ENCODE measurements at regions not wholly inside any gene's neighbourhood (a gene's known extent, or its start where the extent isn't known, plus 50 kb on each side); places are given as distances from the start of the nearest gene placed in this dataset.
"Not testable (repeated sequence)": the region's sequence is repeated elsewhere in the genome, so short reads cannot be mapped to it uniquely, and the experiment has no call there.

GRCh38 chr3:137896842-137897241, 113.1 kb upstream of the CLDN18 start:
- H3K9me3 ChIP-seq (ENCODE audit: control insufficient read depth, insufficient read depth, low read depth, low read length); H3K4me3 ChIP-seq (ENCODE audit: low read depth, low read length); H3K27ac ChIP-seq (ENCODE audit: low read depth, low read length); H3K4me1 ChIP-seq (ENCODE audit: control insufficient read depth, insufficient read depth, low read length); H3K27me3 ChIP-seq (ENCODE audit: control insufficient read depth, insufficient read depth, low read length); H3K36me3 ChIP-seq (ENCODE audit: control insufficient read depth, insufficient read depth, low read length); H3K9ac ChIP-seq (ENCODE audit: low read length): not testable (repeated sequence)

GRCh38 chr3:137906985-137907649, 102.8 kb upstream of the CLDN18 start:
- Histone ChIP-seq H3K9ac (ENCODE audit: low read length) (no peak overlapping the region), H3K36me3 (ENCODE audit: control insufficient read depth, insufficient read depth, low read length) (no peaks in the 10 kb centered on the region), H3K27ac (ENCODE audit: low read depth, low read length) (no peak overlapping the region), H3K27me3 (ENCODE audit: control insufficient read depth, insufficient read depth, low read length) (no peaks in the 10 kb centered on the region), H3K9me3 (ENCODE audit: control insufficient read depth, insufficient read depth, low read depth, low read length) (peaks cover 3% of the 10 kb centered on the region; the same call in 1 of the 2 replicates), H3K4me1 (ENCODE audit: control insufficient read depth, insufficient read depth, low read length) (no peaks in the 10 kb centered on the region), H3K4me3 (ENCODE audit: low read depth, low read length) (no peak overlapping the region)

- Histone ChIP-seq H3K9me3 (ENCODE audit: control insufficient read depth, insufficient read depth, low read depth, low read length) (no peaks in the 10 kb centered on the region), H3K27ac (ENCODE audit: low read depth, low read length) (no peak overlapping the region), H3K4me1 (ENCODE audit: control insufficient read depth, insufficient read depth, low read length) (no peaks in the 10 kb centered on the region), H3K27me3 (ENCODE audit: control insufficient read depth, insufficient read depth, low read length) (no peaks in the 10 kb centered on the region), H3K9ac (ENCODE audit: low read length) (no peak overlapping the region), H3K36me3 (ENCODE audit: control insufficient read depth, insufficient read depth, low read length) (no peaks in the 10 kb centered on the region), H3K4me3 (ENCODE audit: low read depth, low read length) (no peak overlapping the region)
Observed at GRCh38 chr3:137924628-137925027, 85.3 kb upstream of the CLDN18 start.

- Histone ChIP-seq H3K4me3 (ENCODE audit: low read depth, low read length) (no peak overlapping the region), H3K27me3 (ENCODE audit: control insufficient read depth, insufficient read depth, low read length) (no peaks in the 10 kb centered on the region), H3K36me3 (ENCODE audit: control insufficient read depth, insufficient read depth, low read length) (no peaks in the 10 kb centered on the region), H3K4me1 (ENCODE audit: control insufficient read depth, insufficient read depth, low read length) (no peaks in the 10 kb centered on the region), H3K27ac (ENCODE audit: low read depth, low read length) (no peak overlapping the region), H3K9ac (ENCODE audit: low read length) (no peak overlapping the region), H3K9me3 (ENCODE audit: control insufficient read depth, insufficient read depth, low read depth, low read length) (no peaks in the 10 kb centered on the region)
Observed at GRCh38 chr3:137925080-137925479, 84.9 kb upstream of the CLDN18 start.

- H3K27me3 ChIP-seq (ENCODE audit: control insufficient read depth, insufficient read depth, low read length), result peaks cover 9% of the 10 kb centered on the region
- no peaks in the 10 kb centered on the region for H3K4me1 ChIP-seq (ENCODE audit: control insufficient read depth, insufficient read depth, low read length)
- no peak overlapping the region for H3K27ac ChIP-seq (ENCODE audit: low read depth, low read length)
- no peaks in the 10 kb centered on the region for H3K9me3 ChIP-seq (ENCODE audit: control insufficient read depth, insufficient read depth, low read depth, low read length)
- H3K36me3 ChIP-seq (ENCODE audit: control insufficient read depth, insufficient read depth, low read length), result no peaks in the 10 kb centered on the region
- no peak overlapping the region for H3K4me3 ChIP-seq (ENCODE audit: low read depth, low read length)
- no peak overlapping the region for H3K9ac ChIP-seq (ENCODE audit: low read length)
Observed at GRCh38 chr3:137926991-137927390, 83.0 kb upstream of the CLDN18 start.

- H3K27ac ChIP-seq (ENCODE audit: low read depth, low read length), result no peak overlapping the region
- no peaks in the 10 kb centered on the region for H3K36me3 ChIP-seq (ENCODE audit: control insufficient read depth, insufficient read depth, low read length)
- peaks cover 9% of the 10 kb centered on the region for H3K27me3 ChIP-seq (ENCODE audit: control insufficient read depth, insufficient read depth, low read length)
- H3K9ac ChIP-seq (ENCODE audit: low read length), result no peak overlapping the region
- no peaks in the 10 kb centered on the region for H3K9me3 ChIP-seq (ENCODE audit: control insufficient read depth, insufficient read depth, low read depth, low read length)
- H3K4me1 ChIP-seq (ENCODE audit: control insufficient read depth, insufficient read depth, low read length), result no peaks in the 10 kb centered on the region
- H3K4me3 ChIP-seq (ENCODE audit: low read depth, low read length), result no peak overlapping the region
Observed at GRCh38 chr3:137930976-137931375, 79.0 kb upstream of the CLDN18 start.

- no peaks in the 10 kb centered on the region for H3K4me1 ChIP-seq (ENCODE audit: control insufficient read depth, insufficient read depth, low read length)
- H3K27me3 ChIP-seq (ENCODE audit: control insufficient read depth, insufficient read depth, low read length), result no peaks in the 10 kb centered on the region
- no peak overlapping the region for H3K27ac ChIP-seq (ENCODE audit: low read depth, low read length)
- no peak overlapping the region for H3K4me3 ChIP-seq (ENCODE audit: low read depth, low read length)
- H3K9me3 ChIP-seq (ENCODE audit: control insufficient read depth, insufficient read depth, low read depth, low read length), result no peaks in the 10 kb centered on the region
- H3K36me3 ChIP-seq (ENCODE audit: control insufficient read depth, insufficient read depth, low read length), result no peaks in the 10 kb centered on the region
- H3K9ac ChIP-seq (ENCODE audit: low read length), result no peak overlapping the region
Observed at GRCh38 chr3:137938876-137939275, 71.1 kb upstream of the CLDN18 start.

- H3K9me3 ChIP-seq (ENCODE audit: control insufficient read depth, insufficient read depth, low read depth, low read length), result no peaks in the 10 kb centered on the region
- H3K27ac ChIP-seq (ENCODE audit: low read depth, low read length), result no peak overlapping the region
- H3K27me3 ChIP-seq (ENCODE audit: control insufficient read depth, insufficient read depth, low read length), result no peaks in the 10 kb centered on the region
- H3K4me3 ChIP-seq (ENCODE audit: low read depth, low read length), result no peak overlapping the region
- H3K4me1 ChIP-seq (ENCODE audit: control insufficient read depth, insufficient read depth, low read length), result peaks cover 9% of the 10 kb centered on the region; the same call in 1 of the 2 replicates
- no peak overlapping the region for H3K9ac ChIP-seq (ENCODE audit: low read length)
- H3K36me3 ChIP-seq (ENCODE audit: control insufficient read depth, insufficient read depth, low read length), result no peaks in the 10 kb centered on the region
Observed at GRCh38 chr3:137944593-137944992, 65.4 kb upstream of the CLDN18 start.

GRCh38 chr3:137946356-137946973, 63.5 kb upstream of the CLDN18 start:
- Histone ChIP-seq H3K27ac (ENCODE audit: low read depth, low read length) (no peak overlapping the region), H3K36me3 (ENCODE audit: control insufficient read depth, insufficient read depth, low read length) (no peaks in the 10 kb centered on the region), H3K9ac (ENCODE audit: low read length) (no peak overlapping the region), H3K27me3 (ENCODE audit: control insufficient read depth, insufficient read depth, low read length) (no peaks in the 10 kb centered on the region), H3K4me3 (ENCODE audit: low read depth, low read length) (no peak overlapping the region), H3K4me1 (ENCODE audit: control insufficient read depth, insufficient read depth, low read length) (peaks cover 9% of the 10 kb centered on the region; the same call in 1 of the 2 replicates), H3K9me3 (ENCODE audit: control insufficient read depth, insufficient read depth, low read depth, low read length) (0 out of 2 replicates have a peak, but pooled peaks cover 3% of the 10 kb centered on the region)

- peaks cover 9% of the 10 kb centered on the region; the same call in 1 of the 2 replicates for H3K4me1 ChIP-seq (ENCODE audit: control insufficient read depth, insufficient read depth, low read length)
Observed at GRCh38 chr3:137947117-137947516, 62.8 kb upstream of the CLDN18 start.

GRCh38 chr3:137948400-137949072, 61.4 kb upstream of the CLDN18 start:
- H3K9ac ChIP-seq (ENCODE audit: low read length), result no peak overlapping the region
- no peak overlapping the region for H3K4me3 ChIP-seq (ENCODE audit: low read depth, low read length)
- H3K27me3 ChIP-seq (ENCODE audit: control insufficient read depth, insufficient read depth, low read length), result no peaks in the 10 kb centered on the region
- no peak overlapping the region for H3K27ac ChIP-seq (ENCODE audit: low read depth, low read length)
- H3K36me3 ChIP-seq (ENCODE audit: control insufficient read depth, insufficient read depth, low read length), result no peaks in the 10 kb centered on the region
- H3K9me3 ChIP-seq (ENCODE audit: control insufficient read depth, insufficient read depth, low read depth, low read length), result 0 out of 2 replicates have a peak, but pooled peaks cover 3% of the 10 kb centered on the region
- H3K4me1 ChIP-seq (ENCODE audit: control insufficient read depth, insufficient read depth, low read length), result peaks cover 9% of the 10 kb centered on the region; the same call in 1 of the 2 replicates

More at GRCh38 chr3:137947117-137947516, 62.8 kb upstream of the CLDN18 start:
- no peaks in the 10 kb centered on the region for H3K27me3 ChIP-seq (ENCODE audit: control insufficient read depth, insufficient read depth, low read length)
- no peak overlapping the region for H3K4me3 ChIP-seq (ENCODE audit: low read depth, low read length)
- no peak overlapping the region for H3K9ac ChIP-seq (ENCODE audit: low read length)
- no peak overlapping the region for H3K27ac ChIP-seq (ENCODE audit: low read depth, low read length)
- no peaks in the 10 kb centered on the region for H3K36me3 ChIP-seq (ENCODE audit: control insufficient read depth, insufficient read depth, low read length)
- H3K9me3 ChIP-seq (ENCODE audit: control insufficient read depth, insufficient read depth, low read depth, low read length), result 0 out of 2 replicates have a peak, but pooled peaks cover 3% of the 10 kb centered on the region
